Thyroid gland (tissue), 4 donors: ENCODE measurements at regions not wholly inside any gene's neighbourhood (a gene's known extent, or its start where the extent isn't known, plus 50 kb on each side); places are given as distances from the start of the nearest gene placed in this dataset.
"Not testable (repeated sequence)": the region's sequence is repeated elsewhere in the genome, so short reads cannot be mapped to it uniquely, and the experiment has no call there.

Experiments used
- DNase-seq, 2 donors: peaks; one replicate each; pipeline ENCODE4 v3.0.0-alpha.2; 2019
- H3K27ac ChIP-seq, 3 donors: fragments of 200-600 bp; sonication (generic); 1 replicate in 2 of 3; 2 replicates in 1 of 3; pipeline ENCODE4 v1.5.1; 2016 to 2019; ENCODE audit warnings: mild to moderate bottlenecking in 1 of 3, moderate library complexity in 1 of 3
- H3K27me3 ChIP-seq: fragments of 200-600 bp; sonication (generic); one replicate; pipeline ENCODE4 v1.5.1; 2019
- H3K36me3 ChIP-seq, 2 donors: fragments of 200-600 bp; sonication (generic); one replicate each; pipeline ENCODE4 v1.5.1; 2016 to 2019
- H3K4me1 ChIP-seq, 2 donors: fragments of 200-600 bp; sonication (generic); one replicate each; pipeline ENCODE4 v1.5.1; 2017 to 2019
- H3K4me3 ChIP-seq, 3 donors: fragments of 200-600 bp; sonication (generic); replicated peaks in 1 of 3; 1 replicate in 2 of 3; 2 replicates in 1 of 3; pipeline ENCODE4 v1.5.1; 2016; ENCODE audit warnings: mild to moderate bottlenecking in 1 of 3
- H3K9me3 ChIP-seq: fragments of 200-600 bp; sonication (generic); one replicate; pipeline ENCODE4 v1.5.1; 2017
- POLR2A ChIP-seq, 2 donors: fragments of 450-650 bp; IDR thresholded peaks; one replicate each; pipeline ENCODE4 v1.6.1; 2017; ENCODE audit warnings: antibody characterized with exemption in 2 of 2, mild to moderate bottlenecking in 2 of 2, moderate library complexity in 1 of 2
- WGBS, 2 donors: methylation state at CpG; one replicate each; pipeline ENCODE4 v1.1.5; 2017; 5-methylcytosine and 5-hydroxymethylcytosine counted together
- intact Hi-C: fragments of 100-400 bp; cut with DNase I; formaldehyde crosslinking; loops from one replicate; pipeline ENCODE4 v1.15.1; 2023
- TF ChIP-seq, protein P1 (sequence below), 6 experiments: fragments of 200-600 bp in 3 of 6; fragments of 450-650 bp in 3 of 6; sonication (generic) in 3 of 6; IDR thresholded peaks; one replicate each; pipeline ENCODE4 v1.5.1; 2016 to 2019; ENCODE audit warnings: antibody characterized with exemption in 6 of 6, mild to moderate bottlenecking in 2 of 6, inconsistent platforms in 1 of 6, moderate library complexity in 1 of 6

DNA sequence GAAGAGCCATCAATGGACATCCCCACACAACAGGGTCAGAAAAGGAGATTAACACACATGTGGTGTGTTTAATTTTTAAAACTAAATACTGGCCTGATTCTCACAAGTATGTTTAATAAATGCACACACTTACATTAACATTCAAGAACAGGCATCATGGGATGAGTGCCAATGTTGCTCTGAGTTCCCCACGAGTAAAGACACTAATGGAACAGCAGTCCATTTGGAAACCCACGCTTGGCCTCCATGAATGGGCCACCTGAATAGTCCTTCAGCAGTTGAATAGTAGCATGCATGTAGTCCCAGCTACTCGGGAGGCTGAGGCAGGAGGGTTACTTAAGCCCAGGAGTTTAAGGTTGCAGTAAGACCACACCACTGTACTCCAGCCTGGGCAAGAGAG lies 195.2 kb upstream of the IPO5 start:
- Histone ChIP-seq H3K27me3 (no peaks in the 10 kb centered on the region), H3K9me3 (no peaks in the 10 kb centered on the region), H3K4me1 (no peaks in the 10 kb centered on the region), H3K4me3 (no peak overlapping the region), H3K27ac (no peak overlapping the region), H3K36me3 (no peaks in the 10 kb centered on the region)
- no peak for DNase-seq
- intact Hi-C loops = no loop called here
- TF ChIP-seq, protein P1, sequence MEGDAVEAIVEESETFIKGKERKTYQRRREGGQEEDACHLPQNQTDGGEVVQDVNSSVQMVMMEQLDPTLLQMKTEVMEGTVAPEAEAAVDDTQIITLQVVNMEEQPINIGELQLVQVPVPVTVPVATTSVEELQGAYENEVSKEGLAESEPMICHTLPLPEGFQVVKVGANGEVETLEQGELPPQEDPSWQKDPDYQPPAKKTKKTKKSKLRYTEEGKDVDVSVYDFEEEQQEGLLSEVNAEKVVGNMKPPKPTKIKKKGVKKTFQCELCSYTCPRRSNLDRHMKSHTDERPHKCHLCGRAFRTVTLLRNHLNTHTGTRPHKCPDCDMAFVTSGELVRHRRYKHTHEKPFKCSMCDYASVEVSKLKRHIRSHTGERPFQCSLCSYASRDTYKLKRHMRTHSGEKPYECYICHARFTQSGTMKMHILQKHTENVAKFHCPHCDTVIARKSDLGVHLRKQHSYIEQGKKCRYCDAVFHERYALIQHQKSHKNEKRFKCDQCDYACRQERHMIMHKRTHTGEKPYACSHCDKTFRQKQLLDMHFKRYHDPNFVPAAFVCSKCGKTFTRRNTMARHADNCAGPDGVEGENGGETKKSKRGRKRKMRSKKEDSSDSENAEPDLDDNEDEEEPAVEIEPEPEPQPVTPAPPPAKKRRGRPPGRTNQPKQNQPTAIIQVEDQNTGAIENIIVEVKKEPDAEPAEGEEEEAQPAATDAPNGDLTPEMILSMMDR (IDR thresholded peaks at IDR 0.05) = no peak
- TF ChIP-seq POLR2A (IDR thresholded peaks at IDR 0.05) = no peak
- WGBS, 2 donors = 50 to 54% methylated on average over 3 of the region's 3 CpGs

DNA sequence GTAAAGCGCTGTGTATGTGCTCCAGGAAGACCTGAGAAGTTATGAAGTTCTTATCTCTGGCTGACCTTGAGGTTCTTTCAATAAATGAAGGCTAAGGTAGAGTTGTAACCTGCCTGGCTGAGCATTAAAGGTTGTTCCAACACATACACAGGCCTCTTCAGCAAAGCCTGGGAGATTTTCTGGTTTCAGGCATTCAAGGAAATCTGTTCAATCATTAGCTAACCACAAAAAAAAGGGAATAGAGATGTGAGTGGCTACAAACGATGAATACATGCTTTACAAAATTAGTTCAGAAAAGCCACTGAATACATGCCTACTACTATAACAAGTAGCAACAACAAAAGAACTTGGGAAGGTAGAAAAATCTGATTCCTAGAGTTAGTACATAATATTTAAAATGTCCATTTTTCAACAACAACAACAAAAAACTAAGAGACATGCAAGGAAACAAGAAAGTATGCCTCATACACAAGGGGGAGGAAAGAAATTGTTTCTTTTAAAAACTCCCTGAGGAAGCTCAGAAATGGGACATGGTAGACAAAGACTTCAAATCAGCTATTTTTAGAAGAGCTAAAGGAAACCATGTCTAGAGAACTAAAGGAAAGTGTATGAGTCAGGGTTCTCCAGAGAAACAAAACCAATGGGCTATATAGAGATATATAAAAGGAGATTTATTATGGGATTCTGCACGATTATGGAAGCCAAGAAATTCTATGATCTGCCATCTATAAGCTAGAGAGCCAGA lies 191.5 kb upstream of the IPO5 start:
- DNase-seq = no peak
- Histone ChIP-seq H3K27ac (no peak overlapping the region), H3K9me3 (no peaks in the 10 kb centered on the region), H3K4me3 (no peak overlapping the region), H3K27me3 (no peaks in the 10 kb centered on the region), H3K36me3 (no peaks in the 10 kb centered on the region), H3K4me1 (no peaks in the 10 kb centered on the region)
- WGBS, 2 donors = 64 to 67% methylated on average over 3 of the region's 3 CpGs
- TF ChIP-seq POLR2A (IDR thresholded peaks at IDR 0.05) = no peak
- TF ChIP-seq, protein P1 (IDR thresholded peaks at IDR 0.05) = no peak
- intact Hi-C loops = no loop called here

DNA sequence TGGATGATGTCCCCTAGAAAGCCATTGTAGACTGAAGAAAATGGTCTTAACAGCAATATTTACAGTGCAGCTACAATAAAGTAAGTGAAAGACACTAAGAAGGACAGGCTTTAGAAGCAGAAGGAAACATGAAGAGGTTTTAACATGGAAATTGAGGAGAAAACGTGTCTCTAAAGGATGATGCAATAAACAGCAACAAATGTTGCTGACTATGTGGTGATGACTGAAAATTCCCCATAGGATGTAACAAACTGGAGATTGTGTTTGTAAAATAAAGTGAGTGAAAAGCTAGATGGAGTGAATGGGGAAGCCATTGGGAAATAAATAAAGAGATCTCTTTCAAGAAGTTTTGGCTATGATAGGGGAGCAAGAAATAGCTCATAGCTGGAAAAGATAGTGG lies 186.7 kb upstream of the IPO5 start:
- H3K9me3 ChIP-seq = no peaks in the 10 kb centered on the region
- H3K4me3 ChIP-seq = no peak overlapping the region
- no peak for DNase-seq
- TF ChIP-seq, protein P1 (IDR thresholded peaks at IDR 0.05) = no peak
- no peak for TF ChIP-seq POLR2A (IDR thresholded peaks at IDR 0.05)
- no peaks in the 10 kb centered on the region for H3K27me3 ChIP-seq
- 57 to 66% methylated on average over 1 of the region's 1 CpG for WGBS, 2 donors
- H3K4me1 ChIP-seq = no peaks in the 10 kb centered on the region
- H3K36me3 ChIP-seq = no peaks in the 10 kb centered on the region
- intact Hi-C loops = no loop called here
- H3K27ac ChIP-seq = no peak overlapping the region

DNA sequence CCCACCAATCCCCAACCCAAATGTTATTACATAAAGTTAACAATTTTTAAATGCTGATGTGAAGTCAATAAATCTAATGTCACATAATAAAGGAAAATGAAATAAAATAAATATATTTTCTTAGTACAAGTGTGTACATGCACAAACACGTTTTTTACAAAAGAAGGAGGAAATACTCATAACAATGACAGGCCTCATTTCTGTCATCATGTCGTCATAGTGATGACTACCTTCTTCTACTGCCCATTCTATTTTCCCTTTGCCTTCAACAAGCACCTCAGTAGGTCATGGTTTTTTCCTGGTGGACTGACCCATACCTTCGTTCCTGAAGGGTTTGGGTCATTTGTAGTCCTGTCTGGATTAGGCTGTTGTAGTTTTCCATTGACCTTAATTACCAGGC lies 185.3 kb upstream of the IPO5 start:
- Histone ChIP-seq H3K27me3 (no peaks in the 10 kb centered on the region), H3K36me3 (no peaks in the 10 kb centered on the region), H3K4me1 (no peaks in the 10 kb centered on the region), H3K4me3 (no peak overlapping the region), H3K27ac (no peak overlapping the region), H3K9me3 (no peaks in the 10 kb centered on the region)
- 69 to 75% methylated on average over 3 of the region's 3 CpGs for WGBS, 2 donors
- no peak for DNase-seq
- intact Hi-C loops = no loop called here
- TF ChIP-seq, protein P1 (IDR thresholded peaks at IDR 0.05) = no peak
- TF ChIP-seq POLR2A (IDR thresholded peaks at IDR 0.05) = no peak

DNA sequence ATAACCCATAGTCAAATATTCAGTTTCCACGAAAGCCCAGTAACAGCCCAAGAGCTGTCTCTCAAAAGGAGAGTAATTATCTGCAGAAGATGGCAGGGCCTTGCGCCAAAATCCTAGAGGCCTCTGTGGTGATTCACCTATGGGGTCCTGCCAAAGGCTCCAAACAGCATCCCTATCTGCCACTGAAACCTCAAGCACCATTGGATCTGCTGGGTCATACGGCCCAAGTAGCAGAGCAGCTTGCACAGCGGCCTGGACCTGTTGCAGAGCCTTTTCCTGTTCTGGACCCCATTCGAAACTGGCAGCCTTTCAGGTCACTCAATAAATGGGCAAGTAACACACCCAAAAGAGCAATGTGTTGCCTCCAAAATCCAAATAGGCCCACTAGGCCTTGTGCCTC lies 183.2 kb upstream of the IPO5 start:
- H3K9me3 ChIP-seq, H3K27me3 ChIP-seq, H3K36me3 ChIP-seq, intact Hi-C loops, H3K27ac ChIP-seq, H3K4me1 ChIP-seq, H3K4me3 ChIP-seq, DNase-seq: not testable (repeated sequence)
- 92 to 98% methylated on average over 5 of the region's 5 CpGs for WGBS, 2 donors

DNA sequence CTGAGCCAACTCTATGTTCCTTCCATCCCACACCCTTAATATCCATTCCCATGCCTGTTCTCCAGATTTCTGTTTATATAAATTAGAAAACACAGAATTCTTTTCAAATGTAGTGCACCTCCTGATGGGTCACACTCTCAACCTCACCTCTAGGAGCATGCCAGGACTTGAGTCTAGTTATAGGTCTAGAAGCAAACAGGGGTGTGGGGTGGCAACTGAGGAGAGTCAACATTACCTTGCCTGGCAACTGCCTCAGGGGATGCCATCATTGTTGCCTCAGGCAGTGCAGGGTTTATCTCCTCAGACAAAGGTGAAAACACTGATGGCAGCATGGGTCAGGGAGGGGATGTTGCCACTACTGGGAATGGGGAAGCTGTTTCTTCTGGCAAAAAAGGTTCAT lies 181.0 kb upstream of the IPO5 start:
- H3K4me3 ChIP-seq, H3K27ac ChIP-seq, H3K27me3 ChIP-seq, DNase-seq, H3K36me3 ChIP-seq, intact Hi-C loops, H3K4me1 ChIP-seq, H3K9me3 ChIP-seq: not testable (repeated sequence)

DNA sequence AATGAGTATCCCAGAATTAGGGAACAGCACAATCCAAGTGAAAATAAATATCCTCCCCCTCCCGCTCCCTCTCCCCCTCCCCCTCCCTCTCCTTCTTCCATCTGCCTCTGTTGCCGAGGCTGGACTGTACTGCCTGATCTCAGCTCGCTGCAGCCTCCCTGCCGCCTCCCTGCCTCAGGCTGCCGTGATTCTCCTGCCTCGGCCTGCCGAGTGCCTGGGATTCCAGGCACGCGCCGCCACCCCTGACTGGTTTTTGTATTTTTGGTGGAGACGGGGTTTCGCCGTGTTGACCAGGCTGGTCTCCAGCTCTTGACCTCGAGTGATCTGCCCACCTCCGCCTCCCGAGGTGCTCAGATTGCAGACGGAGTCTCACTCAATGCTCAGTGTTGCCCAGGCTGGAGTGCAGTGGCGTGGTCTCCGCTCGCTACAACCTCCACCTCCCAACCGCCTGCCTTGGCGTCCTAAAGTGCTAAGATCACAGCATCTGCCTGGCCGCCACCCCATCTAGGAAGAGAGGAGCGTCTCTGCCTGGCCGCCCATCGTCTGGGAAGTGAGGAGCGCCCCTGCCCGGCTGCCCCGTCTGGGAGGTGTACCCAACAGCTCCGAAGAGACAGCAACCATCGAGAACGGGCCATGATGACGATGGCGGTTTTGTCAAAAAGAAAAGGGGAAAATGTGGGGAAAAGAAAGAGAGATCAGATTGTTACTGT lies 178.9 kb upstream of the IPO5 start:
- H3K36me3 ChIP-seq, intact Hi-C loops, H3K4me3 ChIP-seq, H3K9me3 ChIP-seq, H3K4me1 ChIP-seq, H3K27me3 ChIP-seq, H3K27ac ChIP-seq: not testable (repeated sequence)
- WGBS, 2 donors = 81 to 85% methylated on average over 34 of the region's 34 CpGs
- peak in 1 of 2 donors; percentile 7 for DNase-seq
